Esophagus muscularis mucosa (tissue), 4 donors: ENCODE measurements at regions not wholly inside any gene's neighbourhood (a gene's known extent, or its start where the extent isn't known, plus 50 kb on each side); places are given as distances from the start of the nearest gene placed in this dataset.
A peak's percentile ranks its signal among the peaks of the same experiment; 100 is the strongest.

Source experiments
- DNase-seq: peaks from one replicate; pipeline ENCODE4 v3.0.0-alpha.2; 2017; ENCODE audit errors: extremely low spot score
- H3K27ac ChIP-seq, 4 donors: fragments of 200-600 bp; sonication (generic); replicated peaks in 1 of 4; 1 replicate in 3 of 4; 2 replicates in 1 of 4; pipeline ENCODE4 v1.5.1; 2016 to 2019; ENCODE audit warnings: mild to moderate bottlenecking in 1 of 4
- H3K27me3 ChIP-seq, 4 donors: fragments of 200-600 bp; sonication (generic); one replicate each; pipeline versions ENCODE4 v1.5.1 to v1.6.0; 2016 to 2019
- H3K36me3 ChIP-seq, 4 donors: fragments of 200-600 bp; sonication (generic); one replicate each; pipeline ENCODE4 v1.5.1; 2016 to 2019
- H3K4me1 ChIP-seq, 4 donors: fragments of 200-600 bp; sonication (generic); one replicate each; pipeline ENCODE4 v1.5.1; 2016 to 2019
- H3K4me3 ChIP-seq, 4 donors: fragments of 200-600 bp; sonication (generic); 1 replicate in 2 of 4; 2 replicates in 2 of 4; pipeline ENCODE4 v1.5.1; 2016 to 2019; ENCODE audit warnings: mild to moderate bottlenecking in 4 of 4, moderate library complexity in 1 of 4
- H3K9me3 ChIP-seq, 4 donors: fragments of 200-600 bp; sonication (generic); 1 replicate in 3 of 4; 2 replicates in 1 of 4; pipeline ENCODE4 v1.5.1; 2016 to 2019
- CTCF ChIP-seq, 3 experiments: fragments of 200-600 bp in 2 of 3; fragments of 450-650 bp in 1 of 3; sonication (generic) in 2 of 3; IDR thresholded peaks; one replicate each; pipeline ENCODE4 v1.5.1; 2017 to 2019; ENCODE audit warnings: antibody characterized with exemption in 3 of 3, mild to moderate bottlenecking in 2 of 3, moderate library complexity in 1 of 3
- EP300 ChIP-seq: sonication (generic); formaldehyde crosslinking; IDR thresholded peaks from one replicate; pipeline ENCODE4 v1.6.1; 2017; ENCODE audit warnings: antibody characterized with exemption
- POLR2A ChIP-seq: fragments of 450-650 bp; IDR thresholded peaks from one replicate; pipeline ENCODE4 v1.6.1; 2017; ENCODE audit warnings: antibody characterized with exemption, moderate library complexity, mild to moderate bottlenecking, low read depth
- POLR2AphosphoS5 ChIP-seq, 2 donors: sonication (generic); formaldehyde crosslinking; IDR thresholded peaks; one replicate each; pipeline ENCODE4 v1.6.1; 2017; ENCODE audit warnings: antibody characterized with exemption in 2 of 2
- WGBS: methylation state at CpG from one replicate; pipeline ENCODE4 v1.1.5; 2018; 5-methylcytosine and 5-hydroxymethylcytosine counted together
- intact Hi-C: fragments of 100-400 bp; cut with DNase I; formaldehyde crosslinking; loops from one replicate; pipeline ENCODE4 v1.15.1; 2023

- peak overlapping the region; percentile 52 to 61 (median 54) for H3K4me3 ChIP-seq
- H3K27ac ChIP-seq, result no peak overlapping the region
- DNase-seq, result no peak
- peaks cover 0 to 32% (median 16%) of the 10 kb centered on the region in 4 donors for H3K27me3 ChIP-seq
- no peaks in the 10 kb centered on the region for H3K9me3 ChIP-seq
- peaks cover 13 to 21% (median 20%) of the 10 kb centered on the region in 4 donors for H3K4me1 ChIP-seq
- WGBS, result 13% methylated on average over 19 of the region's 19 CpGs
- TF ChIP-seq CTCF (IDR thresholded peaks at IDR 0.05), result no peak
- TF ChIP-seq POLR2A, result no peak
- no peak for TF ChIP-seq EP300
- no peak for TF ChIP-seq POLR2AphosphoS5 (IDR thresholded peaks at IDR 0.05)
- intact Hi-C loops, result no loop called here
- H3K36me3 ChIP-seq, result no peaks in the 10 kb centered on the region
Observed at GRCh38 chr3:69542805-69543429, 157.0 kb upstream of the FRMD4B start.

GRCh38 chr3:69542089-69542804 lies 156.4 kb upstream of the FRMD4B start:
- peak overlapping the region; percentile 52 to 61 (median 54) for H3K4me3 ChIP-seq

GRCh38 chr3:69541711-69542088 lies 155.8 kb upstream of the FRMD4B start:
- peaks cover 0 to 32% (median 16%) of the 10 kb centered on the region in 4 donors for H3K27me3 ChIP-seq
- TF ChIP-seq POLR2AphosphoS5 (IDR thresholded peaks at IDR 0.05), result no peak
- no peak for TF ChIP-seq CTCF (IDR thresholded peaks at IDR 0.05)
- TF ChIP-seq EP300, result no peak
- TF ChIP-seq POLR2A, result no peak
- intact Hi-C loops, result no loop called here
- peak overlapping the region; percentile 52 to 61 (median 54) for H3K4me3 ChIP-seq
- H3K36me3 ChIP-seq, result no peaks in the 10 kb centered on the region
- H3K9me3 ChIP-seq, result no peaks in the 10 kb centered on the region
- H3K27ac ChIP-seq, result no peak overlapping the region
- DNase-seq, result no peak
- peaks cover 13 to 21% (median 20%) of the 10 kb centered on the region in 4 donors for H3K4me1 ChIP-seq
- 3% methylated on average over 16 of the region's 28 CpGs for WGBS

More at GRCh38 chr3:69542089-69542804, 156.4 kb upstream of the FRMD4B start:
- Histone ChIP-seq H3K27me3 (peaks cover 0 to 32% (median 16%) of the 10 kb centered on the region in 4 donors), H3K4me1 (peaks cover 13 to 21% (median 20%) of the 10 kb centered on the region in 4 donors), H3K36me3 (no peaks in the 10 kb centered on the region), H3K27ac (peak overlapping the region in 1 of 4 donors; percentile 6), H3K9me3 (no peaks in the 10 kb centered on the region)
- DNase-seq, result no peak
- TF ChIP-seq POLR2A (no peak), CTCF (IDR thresholded peaks at IDR 0.05) (no peak), POLR2AphosphoS5 (IDR thresholded peaks at IDR 0.05) (no peak), EP300 (no peak)
- under 1% methylated on average over 46 of the region's 75 CpGs for WGBS
- intact Hi-C loops, result no loop called here

- WGBS, result 44% methylated on average over 24 of the region's 24 CpGs
Observed at GRCh38 chr3:69540706-69541581, 155.1 kb upstream of the FRMD4B start.

More at GRCh38 chr3:69540706-69541581, 155.1 kb upstream of the FRMD4B start:
- H3K36me3 ChIP-seq, result no peaks in the 10 kb centered on the region
- peaks cover 13 to 21% (median 20%) of the 10 kb centered on the region in 4 donors for H3K4me1 ChIP-seq
- H3K27me3 ChIP-seq, result peaks cover 0 to 36% (median 16%) of the 10 kb centered on the region in 4 donors
- no peak overlapping the region for H3K27ac ChIP-seq
- TF ChIP-seq POLR2A, result no peak
- no peak for TF ChIP-seq EP300
- TF ChIP-seq POLR2AphosphoS5 (IDR thresholded peaks at IDR 0.05), result no peak
- no peak for TF ChIP-seq CTCF (IDR thresholded peaks at IDR 0.05)
- peak overlapping the region; percentile 52 to 61 (median 54) for H3K4me3 ChIP-seq
- no peaks in the 10 kb centered on the region for H3K9me3 ChIP-seq
- intact Hi-C loops, result no loop called here
- DNase-seq, result no peak
